SK-N-MC (cell line): ENCODE measurements at regions not wholly inside any gene's neighbourhood (a gene's known extent, or its start where the extent isn't known, plus 50 kb on each side); places are given as distances from the start of the nearest gene placed in this dataset.
"Not testable (repeated sequence)": the region's sequence is repeated elsewhere in the genome, so short reads cannot be mapped to it uniquely, and the experiment has no call there.

Experiments used
- EZH2 ChIP-seq: fragments of 200-600 bp; sonication (generic); IDR thresholded peaks from one replicate; pipeline ENCODE4 v1.6.1; 2017; ENCODE audit warnings: antibody characterized with exemption
- FOXP2 ChIP-seq: optimal IDR thresholded peaks from 2 replicates; pipeline ENCODE3; 2011; ENCODE audit warnings: mild to moderate bottlenecking, moderate library complexity; ENCODE audit not compliant: insufficient read depth; ENCODE audit errors: extremely low read length, control extremely low read depth
- POLR2AphosphoS5 ChIP-seq: IDR thresholded peaks from 2 replicates; pipeline ENCODE4 v1.6.1; 2012; ENCODE audit warnings: mild to moderate bottlenecking, low read depth, low read length, borderline replicate concordance

- not testable (repeated sequence) for TF ChIP-seq EZH2, FOXP2, POLR2AphosphoS5
These were observed 308.4 kb downstream of the CCDC74A start for GRCh38 chr2:131836116-131836515.
